ENCODE measurements at regions not wholly inside any gene's neighbourhood (a gene's known extent, or its start where the extent isn't known, plus 50 kb on each side); places are given as distances from the start of the nearest gene placed in this dataset.

DNA sequence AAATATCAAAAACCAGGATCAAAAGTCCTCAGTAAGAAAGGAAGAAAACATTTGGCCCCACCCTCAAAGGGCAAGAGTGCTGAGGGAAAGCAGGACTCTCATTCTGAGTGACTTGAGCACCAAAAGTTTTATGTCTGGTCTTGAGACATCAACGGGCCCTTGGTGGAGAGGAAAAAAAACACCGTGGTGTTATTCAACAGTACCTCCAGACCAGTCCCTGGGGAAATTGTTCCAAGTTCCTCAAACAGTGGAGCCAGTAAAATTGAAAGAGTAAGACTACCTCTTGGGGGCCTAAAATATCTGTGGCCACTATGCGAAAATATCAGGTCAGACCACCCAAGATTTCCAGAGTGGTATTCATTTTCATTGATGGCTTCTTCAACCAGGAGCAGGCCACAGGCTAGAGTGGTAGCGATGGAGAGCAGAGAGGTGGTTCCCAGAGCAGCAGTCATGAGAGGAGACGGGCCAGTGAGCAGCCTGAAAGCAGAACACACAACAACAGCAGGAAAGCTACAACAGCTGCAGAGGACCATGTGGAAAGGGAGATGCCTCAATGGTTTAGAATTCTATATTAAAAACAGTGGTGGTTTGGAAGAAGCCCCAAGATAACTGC is 63.7 kb upstream of the RPL34 start:
- no peaks in the 10 kb centered on the region for H4K20me1 ChIP-seq (ENCODE audit: insufficient read depth, low read length)
- WGBS (ENCODE audit: low lambda C conversion rate): 2% methylated on average over 5 of the region's 5 CpGs
- no peak overlapping the region for H3K9ac ChIP-seq (ENCODE audit: insufficient read depth, low read depth, low read length)
- no peak overlapping the region for H3K4me3 ChIP-seq (replicated peaks in 1 of 3; ENCODE audit: insufficient read depth in 1 of 3, low read depth in 2 of 3, low read length in 3 of 3)
- DNase-seq (ENCODE audit: low spot score) (no peak), FAIRE-seq (no peak), ATAC-seq (no peak)
- no TSS peak for BruUV-seq (replicated peaks)
- POLR2A ChIA-PET: no interaction called here
- H3K27me3 ChIP-seq (ENCODE audit: control insufficient read depth in 1 of 2, insufficient read depth in 2 of 2, low read length in 2 of 2): no peaks in the 10 kb centered on the region
- no peak overlapping the region for H3K4me2 ChIP-seq (ENCODE audit: low read depth, low read length)
- in situ Hi-C loops (cut with HindIII; ENCODE audit: extremely low pct_ligation_motif_present, low pct_unique_long_range_greater_than_20kb): no loop called here
- no peaks in the 10 kb centered on the region for H3K4me1 ChIP-seq (ENCODE audit: insufficient read depth, low read length)
- CTCF ChIA-PET (ENCODE audit: low intra/inter-chr PET ratio, low total read pairs): no interaction called here
- TF ChIP-seq ZNF549 (CRISPR knock-in tag; IDR thresholded peaks at IDR 0.05) (no peak), MIER3 (CRISPR knock-in tag; IDR thresholded peaks at IDR 0.05; ENCODE audit: borderline replicate concordance) (no peak), ZMYM4 (CRISPR knock-in tag; IDR thresholded peaks at IDR 0.05) (no peak), LCORL (IDR thresholded peaks at IDR 0.05) (no peak), LCORL (CRISPR knock-in tag; IDR thresholded peaks at IDR 0.05) (no peak), DR1 (CRISPR knock-in tag; IDR thresholded peaks at IDR 0.05) (no peak), SMYD3 (CRISPR knock-in tag; IDR thresholded peaks at IDR 0.05) (no peak), ATF7-NPFF (CRISPR knock-in tag; IDR thresholded peaks at IDR 0.05; ENCODE audit: low read depth) (no peak)
- TF ChIP-seq, protein P1, sequence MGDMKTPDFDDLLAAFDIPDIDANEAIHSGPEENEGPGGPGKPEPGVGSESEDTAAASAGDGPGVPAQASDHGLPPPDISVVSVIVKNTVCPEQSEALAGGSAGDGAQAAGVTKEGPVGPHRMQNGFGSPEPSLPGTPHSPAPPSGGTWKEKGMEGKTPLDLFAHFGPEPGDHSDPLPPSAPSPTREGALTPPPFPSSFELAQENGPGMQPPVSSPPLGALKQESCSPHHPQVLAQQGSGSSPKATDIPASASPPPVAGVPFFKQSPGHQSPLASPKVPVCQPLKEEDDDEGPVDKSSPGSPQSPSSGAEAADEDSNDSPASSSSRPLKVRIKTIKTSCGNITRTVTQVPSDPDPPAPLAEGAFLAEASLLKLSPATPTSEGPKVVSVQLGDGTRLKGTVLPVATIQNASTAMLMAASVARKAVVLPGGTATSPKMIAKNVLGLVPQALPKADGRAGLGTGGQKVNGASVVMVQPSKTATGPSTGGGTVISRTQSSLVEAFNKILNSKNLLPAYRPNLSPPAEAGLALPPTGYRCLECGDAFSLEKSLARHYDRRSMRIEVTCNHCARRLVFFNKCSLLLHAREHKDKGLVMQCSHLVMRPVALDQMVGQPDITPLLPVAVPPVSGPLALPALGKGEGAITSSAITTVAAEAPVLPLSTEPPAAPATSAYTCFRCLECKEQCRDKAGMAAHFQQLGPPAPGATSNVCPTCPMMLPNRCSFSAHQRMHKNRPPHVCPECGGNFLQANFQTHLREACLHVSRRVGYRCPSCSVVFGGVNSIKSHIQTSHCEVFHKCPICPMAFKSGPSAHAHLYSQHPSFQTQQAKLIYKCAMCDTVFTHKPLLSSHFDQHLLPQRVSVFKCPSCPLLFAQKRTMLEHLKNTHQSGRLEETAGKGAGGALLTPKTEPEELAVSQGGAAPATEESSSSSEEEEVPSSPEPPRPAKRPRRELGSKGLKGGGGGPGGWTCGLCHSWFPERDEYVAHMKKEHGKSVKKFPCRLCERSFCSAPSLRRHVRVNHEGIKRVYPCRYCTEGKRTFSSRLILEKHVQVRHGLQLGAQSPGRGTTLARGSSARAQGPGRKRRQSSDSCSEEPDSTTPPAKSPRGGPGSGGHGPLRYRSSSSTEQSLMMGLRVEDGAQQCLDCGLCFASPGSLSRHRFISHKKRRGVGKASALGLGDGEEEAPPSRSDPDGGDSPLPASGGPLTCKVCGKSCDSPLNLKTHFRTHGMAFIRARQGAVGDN (CRISPR knock-in tag; IDR thresholded peaks at IDR 0.05): no peak
- TF ChIP-seq, protein P2, sequence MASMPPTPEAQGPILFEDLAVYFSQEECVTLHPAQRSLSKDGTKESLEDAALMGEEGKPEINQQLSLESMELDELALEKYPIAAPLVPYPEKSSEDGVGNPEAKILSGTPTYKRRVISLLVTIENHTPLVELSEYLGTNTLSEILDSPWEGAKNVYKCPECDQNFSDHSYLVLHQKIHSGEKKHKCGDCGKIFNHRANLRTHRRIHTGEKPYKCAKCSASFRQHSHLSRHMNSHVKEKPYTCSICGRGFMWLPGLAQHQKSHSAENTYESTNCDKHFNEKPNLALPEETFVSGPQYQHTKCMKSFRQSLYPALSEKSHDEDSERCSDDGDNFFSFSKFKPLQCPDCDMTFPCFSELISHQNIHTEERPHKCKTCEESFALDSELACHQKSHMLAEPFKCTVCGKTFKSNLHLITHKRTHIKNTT (CRISPR knock-in tag; IDR thresholded peaks at IDR 0.05): no peak
- no peaks in the 10 kb centered on the region for H3K79me2 ChIP-seq (ENCODE audit: insufficient read depth, low read length)
- H3K9me3 ChIP-seq (ENCODE audit: low read length): no peaks in the 10 kb centered on the region
- no peak overlapping the region for H2AFZ ChIP-seq (ENCODE audit: low read length)
- intact Hi-C loops (cut with micrococcal nuclease; ENCODE audit: unreplicated experiment): no loop called here
- H3K36me3 ChIP-seq (replicated peaks in 1 of 2; ENCODE audit: control insufficient read depth in 1 of 2, insufficient read depth in 2 of 2, low read length in 2 of 2): no peaks in the 10 kb centered on the region
- no peak overlapping the region for H3K27ac ChIP-seq (ENCODE audit: extremely low read length, insufficient read depth, low read length)
